ENCODE measurements at regions not wholly inside any gene's neighbourhood (a gene's known extent, or its start where the extent isn't known, plus 50 kb on each side); places are given as distances from the start of the nearest gene placed in this dataset.

- TF ChIP-seq CTCF (IDR thresholded peaks at IDR 0.05) (no peak), POLR2AphosphoS5 (IDR thresholded peaks at IDR 0.05) (no peak), POLR2A (IDR thresholded peaks at IDR 0.05) (no peak), EP300 (IDR thresholded peaks at IDR 0.05) (no peak)
These were observed 132.7 kb downstream of the SNX5 start for GRCh38 chr20:17835934-17836300.

Data from stomach (tissue), 4 donors.